Hematopoietic multipotent progenitor cell treated with erythropoietin and hydrocortisone succinate and interleukin-3 and kit ligand, for 6 days (in vitro differentiated cells): ENCODE measurements at regions not wholly inside any gene's neighbourhood (a gene's known extent, or its start where the extent isn't known, plus 50 kb on each side); places are given as distances from the start of the nearest gene placed in this dataset.
"Not testable (repeated sequence)": the region's sequence is repeated elsewhere in the genome, so short reads cannot be mapped to it uniquely, and the experiment has no call there.

Experiments used
- DNase-seq: peaks from one replicate; pipeline ENCODE4 v3.0.0-alpha.2; 2015

- no peak for DNase-seq
Measured at GRCh38 chr6:15897063-15897876, 231.6 kb upstream of the MYLIP start.

- DNase-seq: no peak
Measured at GRCh38 chr6:15894973-15895725, 232.3 kb upstream of the DTNBP1 start.

GRCh38 chr6:15893556-15894253, 230.9 kb upstream of the DTNBP1 start:
- peak; percentile 73 for DNase-seq

GRCh38 chr6:15892369-15892768, 229.5 kb upstream of the DTNBP1 start:
- no peak for DNase-seq

GRCh38 chr6:15888798-15889772, 226.3 kb upstream of the DTNBP1 start:
- DNase-seq: no peak

GRCh38 chr6:15887491-15888461, 224.9 kb upstream of the DTNBP1 start:
- DNase-seq: no peak

- DNase-seq: no peak
Measured at GRCh38 chr6:15885624-15886023, 222.8 kb upstream of the DTNBP1 start.

GRCh38 chr6:15883593-15883992, 220.8 kb upstream of the DTNBP1 start:
- DNase-seq: not testable (repeated sequence)

GRCh38 chr6:15882915-15883314, 220.1 kb upstream of the DTNBP1 start:
- no peak for DNase-seq

- DNase-seq: no peak
Measured at GRCh38 chr6:15882345-15882744, 219.5 kb upstream of the DTNBP1 start.

GRCh38 chr6:15881150-15881549, 218.3 kb upstream of the DTNBP1 start:
- peak; percentile 26 for DNase-seq

GRCh38 chr6:15880262-15880973, 217.6 kb upstream of the DTNBP1 start:
- no peak for DNase-seq

- DNase-seq: peak; percentile 87
Measured at GRCh38 chr6:15879371-15880261, 216.8 kb upstream of the DTNBP1 start.

- DNase-seq: no peak
Measured at GRCh38 chr6:15877231-15877630, 214.4 kb upstream of the DTNBP1 start.

- DNase-seq: no peak
Measured at GRCh38 chr6:15876406-15876805, 213.6 kb upstream of the DTNBP1 start.

- DNase-seq: no peak
Measured at GRCh38 chr6:15875797-15876196, 213.0 kb upstream of the DTNBP1 start.

- no peak for DNase-seq
Measured at GRCh38 chr6:15874821-15875220, 212.0 kb upstream of the DTNBP1 start.

GRCh38 chr6:15874326-15874725, 211.5 kb upstream of the DTNBP1 start:
- no peak for DNase-seq
